ENCODE measurements at regions not wholly inside any gene's neighbourhood (a gene's known extent, or its start where the extent isn't known, plus 50 kb on each side); places are given as distances from the start of the nearest gene placed in this dataset.

DNA sequence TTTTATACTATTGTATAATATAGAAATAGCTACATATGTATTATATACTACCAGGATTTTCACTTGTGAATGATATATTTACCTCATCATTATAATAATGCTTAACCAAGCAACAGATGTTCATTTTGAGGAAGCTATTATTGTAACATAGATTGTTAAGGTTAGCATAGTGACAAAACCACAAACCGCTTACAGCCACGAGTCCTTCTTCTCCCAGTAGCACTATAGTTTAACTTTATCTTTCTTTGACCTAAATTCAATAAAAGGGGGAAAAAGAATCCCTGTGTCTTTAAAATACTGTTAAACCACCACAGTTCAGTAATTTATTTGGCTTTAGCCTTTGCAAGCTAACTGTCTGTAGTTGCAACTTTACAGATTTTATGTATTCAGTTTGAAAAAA lies 1039.4 kb upstream of the B3GALT2 start:
- no peak overlapping the region for H3K4me3 ChIP-seq (replicated peaks in 1 of 3; ENCODE audit: insufficient read depth in 1 of 3, low read depth in 1 of 3, low read length in 3 of 3)
- no peaks in the 10 kb centered on the region for H4K20me1 ChIP-seq (replicated peaks; ENCODE audit: control insufficient read depth, extremely low read depth, insufficient read depth, low read length)
- no peak overlapping the region for H2AFZ ChIP-seq (ENCODE audit: low read depth, low read length)
- H3K4me1 ChIP-seq (ENCODE audit: control insufficient read depth, extremely low read depth, insufficient read depth, low read length), result no peaks in the 10 kb centered on the region
- H3K79me2 ChIP-seq (ENCODE audit: control insufficient read depth, insufficient read depth, low read length), result no peaks in the 10 kb centered on the region
- no peak overlapping the region for H3K27ac ChIP-seq (ENCODE audit: insufficient read depth, low read depth, low read length)
- H3K27me3 ChIP-seq (ENCODE audit: control insufficient read depth in 2 of 2, insufficient read depth in 2 of 2, low read length in 2 of 2), result no peaks in the 10 kb centered on the region
- BruUV-seq (replicated peaks), result no TSS peak
- dilution Hi-C loops (cut with MboI; ENCODE audit: extremely low pct_ligation_motif_present, low sequenced_read_pairs) (no loop called here), intact Hi-C loops (cut with micrococcal nuclease) (no loop called here)
- H3K9me3 ChIP-seq (replicated peaks; ENCODE audit: control insufficient read depth, insufficient read depth, low read length), result no peaks in the 10 kb centered on the region
- no peak overlapping the region for H3K4me2 ChIP-seq (ENCODE audit: insufficient read depth, low read length)
- ChIA-PET CTCF (interaction anchor here (1.9 kb wide), 1 partner anchor 10 kb away, joined by 8 read pairs; no protein-coding TSS in a partner anchor), POLR2A (interaction anchor here (0.6 to 0.7 kb wide), 2 partner anchors 16 to 63 kb away, joined by 3 read pairs; no protein-coding TSS in a partner anchor)
- FAIRE-seq (no peak), DNase-seq (ENCODE audit: low read depth, low spot score) (no peak)
- H3K9me1 ChIP-seq (replicated peaks; ENCODE audit: control insufficient read depth, extremely low read depth, insufficient read depth, low read length), result no peaks in the 10 kb centered on the region
- H3K36me3 ChIP-seq (ENCODE audit: control insufficient read depth in 2 of 2, extremely low read depth in 1 of 2, insufficient read depth in 2 of 2, low read length in 2 of 2), result no peaks in the 10 kb centered on the region
- no peak overlapping the region for H3K9ac ChIP-seq (replicated peaks; ENCODE audit: extremely low read depth, insufficient read depth, low read length)
- TF ChIP-seq, protein P1, sequence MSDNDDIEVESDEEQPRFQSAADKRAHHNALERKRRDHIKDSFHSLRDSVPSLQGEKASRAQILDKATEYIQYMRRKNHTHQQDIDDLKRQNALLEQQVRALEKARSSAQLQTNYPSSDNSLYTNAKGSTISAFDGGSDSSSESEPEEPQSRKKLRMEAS (IDR thresholded peaks at IDR 0.05; ENCODE audit: insufficient read depth, insufficient read length), result no peak
- TF ChIP-seq EZH2 (IDR thresholded peaks at IDR 0.05; ENCODE audit: borderline replicate concordance, low read depth, low read length, severe bottlenecking) (no peak), MYC (IDR thresholded peaks at IDR 0.05; ENCODE audit: low read depth, low read length) (no peak), FOS (IDR thresholded peaks at IDR 0.05; ENCODE audit: borderline replicate concordance, insufficient read depth, low read length) (no peak), POLR2A (IDR thresholded peaks at IDR 0.05; ENCODE audit: low read depth, low read length) (no peak), JUN (IDR thresholded peaks at IDR 0.05; ENCODE audit: borderline replicate concordance, insufficient read depth, insufficient read length, low read depth) (no peak), GATA2 (IDR thresholded peaks at IDR 0.05; ENCODE audit: insufficient read depth, insufficient read length, low read depth, low read length) (no peak), POLR2AphosphoS5 (IDR thresholded peaks at IDR 0.05; ENCODE audit: insufficient read depth, low read depth, low read length) (no peak)
- TF ChIP-seq, protein P2, sequence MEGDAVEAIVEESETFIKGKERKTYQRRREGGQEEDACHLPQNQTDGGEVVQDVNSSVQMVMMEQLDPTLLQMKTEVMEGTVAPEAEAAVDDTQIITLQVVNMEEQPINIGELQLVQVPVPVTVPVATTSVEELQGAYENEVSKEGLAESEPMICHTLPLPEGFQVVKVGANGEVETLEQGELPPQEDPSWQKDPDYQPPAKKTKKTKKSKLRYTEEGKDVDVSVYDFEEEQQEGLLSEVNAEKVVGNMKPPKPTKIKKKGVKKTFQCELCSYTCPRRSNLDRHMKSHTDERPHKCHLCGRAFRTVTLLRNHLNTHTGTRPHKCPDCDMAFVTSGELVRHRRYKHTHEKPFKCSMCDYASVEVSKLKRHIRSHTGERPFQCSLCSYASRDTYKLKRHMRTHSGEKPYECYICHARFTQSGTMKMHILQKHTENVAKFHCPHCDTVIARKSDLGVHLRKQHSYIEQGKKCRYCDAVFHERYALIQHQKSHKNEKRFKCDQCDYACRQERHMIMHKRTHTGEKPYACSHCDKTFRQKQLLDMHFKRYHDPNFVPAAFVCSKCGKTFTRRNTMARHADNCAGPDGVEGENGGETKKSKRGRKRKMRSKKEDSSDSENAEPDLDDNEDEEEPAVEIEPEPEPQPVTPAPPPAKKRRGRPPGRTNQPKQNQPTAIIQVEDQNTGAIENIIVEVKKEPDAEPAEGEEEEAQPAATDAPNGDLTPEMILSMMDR (IDR thresholded peaks at IDR 0.05; ENCODE audit: extremely low read depth in 1 of 2, insufficient read depth in 1 of 2, low read depth in 1 of 2, low read length in 2 of 2), result no peak
